Gastrocnemius medialis (tissue), 4 donors: ENCODE measurements at regions not wholly inside any gene's neighbourhood (a gene's known extent, or its start where the extent isn't known, plus 50 kb on each side); places are given as distances from the start of the nearest gene placed in this dataset.

Experiments used
- ATAC-seq, 2 donors: fragments of 150-250 bp; one replicate each; pipeline ENCODE4 v1.9.1; 2016
- DNase-seq, 2 donors: peaks; one replicate each; pipeline ENCODE4 v3.0.0-alpha.2; 2019
- H3K27ac ChIP-seq, 4 donors: fragments of 200-600 bp; sonication (generic); 1 replicate in 1 of 4; 2 replicates in 3 of 4; pipeline ENCODE4 v1.5.1; 2016 to 2018; ENCODE audit warnings: mild to moderate bottlenecking in 2 of 4, moderate library complexity in 1 of 4
- H3K27me3 ChIP-seq, 3 donors: fragments of 200-600 bp; sonication (generic) in 2 of 3; 1 replicate in 1 of 3; 2 replicates in 2 of 3; pipeline versions ENCODE4 v1.5.1 to v1.6.0; 2016 to 2019; ENCODE audit warnings: mild to moderate bottlenecking in 1 of 3, moderate library complexity in 1 of 3
- H3K36me3 ChIP-seq, 2 donors: fragments of 200-600 bp; sonication (generic) in 1 of 2; one replicate each; pipeline ENCODE4 v1.5.1; 2017 to 2018
- H3K4me1 ChIP-seq, 2 donors: fragments of 200-600 bp; sonication (generic) in 1 of 2; one replicate each; pipeline ENCODE4 v1.5.1; 2016 to 2017; ENCODE audit warnings: mild to moderate bottlenecking in 2 of 2
- H3K4me3 ChIP-seq, 4 donors: fragments of 200-600 bp; sonication (generic) in 3 of 4; 1 replicate in 1 of 4; 2 replicates in 3 of 4; pipeline ENCODE4 v1.5.1; 2016 to 2019; ENCODE audit warnings: mild to moderate bottlenecking in 2 of 4
- H3K9me3 ChIP-seq, 3 donors: fragments of 200-600 bp; sonication (generic) in 2 of 3; 1 replicate in 1 of 3; 2 replicates in 2 of 3; pipeline ENCODE4 v1.5.1; 2016 to 2019
- CTCF ChIP-seq, 5 experiments: fragments of 450-650 bp in 3 of 5; fragments of 200-600 bp in 2 of 5; sonication (generic) in 2 of 5; IDR thresholded peaks in 4 of 5; conservative IDR thresholded peaks in 1 of 5; 1 replicate in 4 of 5; 2 replicates in 1 of 5; pipeline ENCODE4 v1.5.1; 2016 to 2019; ENCODE audit warnings: antibody characterized with exemption in 5 of 5, mild to moderate bottlenecking in 3 of 5, moderate library complexity in 3 of 5
- POLR2A ChIP-seq, 2 donors: fragments of 450-650 bp; IDR thresholded peaks; one replicate each; pipeline ENCODE4 v1.6.1; 2017; ENCODE audit warnings: antibody characterized with exemption in 2 of 2, mild to moderate bottlenecking in 2 of 2, moderate library complexity in 2 of 2
- in situ Hi-C, 4 donors: fragments of 200-750 bp; cut with MboI; loops; one replicate each; pipeline versions ENCODE4 v1.15.0 to v1.8.0; 2017; ENCODE audit warnings: low sequenced_read_pairs in 4 of 4
- intact Hi-C: fragments of 100-400 bp; cut with DNase I; formaldehyde crosslinking; loops from one replicate; pipeline ENCODE4 v1.15.1; 2023; ENCODE audit warnings: low total_unique reads

DNA sequence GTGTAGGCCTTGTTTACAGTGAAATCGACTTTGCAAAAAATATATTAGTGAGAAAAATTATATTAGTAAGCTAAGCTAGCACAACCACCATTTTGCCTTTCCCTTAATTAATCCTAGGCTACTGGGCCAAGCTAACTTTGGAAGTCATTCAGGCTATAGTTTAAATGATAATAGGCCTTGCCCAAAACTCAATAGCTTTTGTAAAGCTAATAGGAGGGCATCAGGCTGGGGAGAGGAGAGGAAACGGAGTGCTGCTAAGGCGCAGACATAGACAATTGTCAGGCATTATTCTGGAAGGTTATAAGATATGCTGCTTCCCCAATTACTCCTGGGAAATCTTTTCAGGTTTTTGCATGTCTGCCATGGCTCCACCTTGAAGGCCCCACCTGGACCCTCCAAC is 1286.0 kb downstream of the NSUN3 start:
- Histone ChIP-seq H3K36me3 (no peaks in the 10 kb centered on the region), H3K9me3 (no peaks in the 10 kb centered on the region), H3K4me1 (no peaks in the 10 kb centered on the region), H3K27me3 (no peaks in the 10 kb centered on the region), H3K4me3 (no peak overlapping the region), H3K27ac (no peak overlapping the region)
- intact Hi-C loops (no loop called here), in situ Hi-C loops (no loop called here)
- TF ChIP-seq POLR2A (IDR thresholded peaks at IDR 0.05) (no peak), CTCF (IDR thresholded peaks at IDR 0.05 in 4 of 5, conservative IDR thresholded peaks at IDR 0.05 in 1 of 5) (no peak)
- ATAC-seq (no peak), DNase-seq (no peak)

- H3K36me3 ChIP-seq: no peaks in the 10 kb centered on the region
- no peak overlapping the region for H3K27ac ChIP-seq
- no peaks in the 10 kb centered on the region for H3K4me1 ChIP-seq
- H3K9me3 ChIP-seq: no peaks in the 10 kb centered on the region
- intact Hi-C loops (no loop called here), in situ Hi-C loops (no loop called here)
- DNase-seq (no peak), ATAC-seq (no peak)
- no peaks in the 10 kb centered on the region for H3K27me3 ChIP-seq
- no peak overlapping the region for H3K4me3 ChIP-seq
- no peak for TF ChIP-seq CTCF (IDR thresholded peaks at IDR 0.05 in 4 of 5, conservative IDR thresholded peaks at IDR 0.05 in 1 of 5)
- no peak for TF ChIP-seq POLR2A (IDR thresholded peaks at IDR 0.05)
These were observed 1287.2 kb downstream of the NSUN3 start for GRCh38 chr3:95350049-95350448.

DNA sequence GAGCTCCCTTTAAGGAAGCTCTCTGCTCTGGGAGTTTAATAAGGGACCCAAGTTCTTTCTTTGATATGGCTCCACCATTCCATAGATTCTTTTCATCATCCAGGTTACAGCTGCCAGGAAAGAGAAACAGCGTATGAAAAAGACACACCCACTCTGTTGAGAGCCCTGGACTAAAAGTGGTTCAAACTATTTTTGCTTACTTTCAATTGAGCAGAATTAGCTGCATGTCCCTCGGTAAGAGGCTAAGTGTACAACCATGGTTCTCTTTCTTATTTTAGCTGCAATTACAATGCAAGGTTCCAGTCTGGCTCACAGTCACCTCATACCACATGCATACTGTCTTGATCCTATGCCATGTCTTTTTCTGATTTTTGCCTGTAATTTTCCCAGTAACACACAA is 1288.3 kb downstream of the NSUN3 start:
- no peak overlapping the region for H3K4me3 ChIP-seq
- no peaks in the 10 kb centered on the region for H3K36me3 ChIP-seq
- ATAC-seq: no peak
- no peak overlapping the region for H3K27ac ChIP-seq
- in situ Hi-C loops (no loop called here), intact Hi-C loops (no loop called here)
- no peaks in the 10 kb centered on the region for H3K4me1 ChIP-seq
- no peaks in the 10 kb centered on the region for H3K9me3 ChIP-seq
- DNase-seq: no peak
- TF ChIP-seq CTCF (IDR thresholded peaks at IDR 0.05 in 4 of 5, conservative IDR thresholded peaks at IDR 0.05 in 1 of 5) (no peak), POLR2A (IDR thresholded peaks at IDR 0.05) (no peak)
- H3K27me3 ChIP-seq: no peaks in the 10 kb centered on the region

DNA sequence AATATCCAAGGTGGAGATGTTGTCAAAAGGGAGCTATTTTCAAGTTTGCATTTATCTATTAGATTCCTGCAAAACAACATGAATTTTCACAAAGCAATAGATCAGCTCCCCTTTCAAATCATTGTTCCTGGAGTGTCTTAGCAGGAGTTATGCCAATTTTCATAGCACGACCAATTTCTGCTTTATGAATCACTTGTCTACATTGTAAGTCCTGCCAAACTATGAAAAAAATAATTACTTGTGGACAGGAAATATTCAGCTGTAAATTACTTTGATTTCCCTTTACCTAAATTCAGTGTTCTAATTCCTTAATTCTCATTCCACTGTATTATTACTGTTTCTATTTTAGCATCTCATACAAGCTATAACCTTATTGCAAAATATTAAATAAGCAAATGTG is 1289.6 kb downstream of the NSUN3 start:
- ATAC-seq (no peak), DNase-seq (no peak)
- Histone ChIP-seq H3K27ac (no peak overlapping the region), H3K4me3 (no peak overlapping the region), H3K4me1 (no peaks in the 10 kb centered on the region), H3K27me3 (no peaks in the 10 kb centered on the region), H3K9me3 (no peaks in the 10 kb centered on the region), H3K36me3 (no peaks in the 10 kb centered on the region)
- TF ChIP-seq POLR2A (IDR thresholded peaks at IDR 0.05): no peak
- in situ Hi-C loops (no loop called here), intact Hi-C loops (no loop called here)

GRCh38 chr3:95354489-95354888 is 1291.6 kb downstream of the NSUN3 start:
- Histone ChIP-seq H3K36me3 (no peaks in the 10 kb centered on the region), H3K27me3 (no peaks in the 10 kb centered on the region), H3K4me3 (no peak overlapping the region), H3K27ac (no peak overlapping the region), H3K4me1 (no peaks in the 10 kb centered on the region), H3K9me3 (no peaks in the 10 kb centered on the region)
- intact Hi-C loops: no loop called here
- TF ChIP-seq POLR2A (IDR thresholded peaks at IDR 0.05): no peak
- TF ChIP-seq CTCF (IDR thresholded peaks at IDR 0.05 in 4 of 5, conservative IDR thresholded peaks at IDR 0.05 in 1 of 5): no peak
- DNase-seq: no peak
- in situ Hi-C loops: no loop called here
- ATAC-seq: no peak
